Astrocyte (in vitro differentiated cells and primary cell): ENCODE measurements at regions not wholly inside any gene's neighbourhood (a gene's known extent, or its start where the extent isn't known, plus 50 kb on each side); places are given as distances from the start of the nearest gene placed in this dataset.
A peak's percentile ranks its signal among the peaks of the same experiment; 100 is the strongest.

ENCODE experiments used
- DNase-seq: peaks from one replicate; pipeline ENCODE4 v3.0.0-alpha.2; 2010; ENCODE audit warnings: low read depth
- FAIRE-seq: peaks from 2 replicates; lab custom pipeline; 2011; peaks lifted over from hg19 to GRCh38; lab: Jason Lieb, UNC
- H2AFZ ChIP-seq: 2 replicates; pipeline ENCODE4 v1.6.0; 2012; ENCODE audit warnings: low read depth, low read length, inconsistent platforms
- H3K27ac ChIP-seq: 2 replicates; pipeline ENCODE4 v1.5.1; 2011; ENCODE audit warnings: low read depth, low read length, inconsistent platforms
- H3K27me3 ChIP-seq: 2 replicates; pipeline ENCODE4 v1.6.0; 2011; ENCODE audit warnings: low read length, inconsistent platforms; ENCODE audit not compliant: insufficient read depth
- H3K36me3 ChIP-seq: 2 replicates; pipeline ENCODE4 v1.5.1; 2011; ENCODE audit warnings: low read length, inconsistent platforms; ENCODE audit not compliant: insufficient read depth
- H3K4me1 ChIP-seq: 2 replicates; pipeline ENCODE4 v1.5.1; 2011; ENCODE audit warnings: low read length, inconsistent platforms; ENCODE audit not compliant: insufficient read depth
- H3K4me2 ChIP-seq: 2 replicates; pipeline ENCODE4 v1.6.0; 2012; ENCODE audit warnings: low read length, inconsistent platforms
- H3K4me3 ChIP-seq: 2 replicates; pipeline ENCODE4 v1.5.1; 2011; ENCODE audit warnings: low read depth, mild to moderate bottlenecking, low read length, inconsistent platforms; ENCODE audit not compliant: insufficient read depth
- H3K79me2 ChIP-seq: 2 replicates; pipeline ENCODE4 v1.6.0; 2012; ENCODE audit warnings: mild to moderate bottlenecking, low read length, inconsistent platforms; ENCODE audit not compliant: insufficient read depth
- H3K9ac ChIP-seq: 2 replicates; pipeline ENCODE4 v1.6.0; 2012; ENCODE audit warnings: mild to moderate bottlenecking, low read length, inconsistent platforms
- H3K9me3 ChIP-seq: 2 replicates; pipeline ENCODE4 v1.5.1; 2012; ENCODE audit warnings: low read depth, mild to moderate bottlenecking, low read length, inconsistent platforms; ENCODE audit not compliant: insufficient read depth
- H4K20me1 ChIP-seq: 2 replicates; pipeline ENCODE4 v1.6.0; 2012; ENCODE audit warnings: low read length, inconsistent platforms; ENCODE audit not compliant: insufficient read depth
- H3K27ac Mint-ChIP-seq: one replicate; pipeline ENCODE4 v1.8.0; 2021; ENCODE audit warnings: mild to moderate bottlenecking, mixed read lengths; ENCODE audit not compliant: unreplicated experiment
- H3K27me3 Mint-ChIP-seq: one replicate; pipeline ENCODE4 v1.8.0; 2021; ENCODE audit warnings: low read depth, mixed read lengths; ENCODE audit not compliant: unreplicated experiment
- H3K36me3 Mint-ChIP-seq: one replicate; pipeline ENCODE4 v1.8.0; 2021; ENCODE audit warnings: low read depth, mixed read lengths; ENCODE audit not compliant: unreplicated experiment
- H3K4me1 Mint-ChIP-seq: one replicate; pipeline ENCODE4 v1.8.0; 2021; ENCODE audit warnings: low read depth, mixed read lengths; ENCODE audit not compliant: unreplicated experiment
- H3K4me3 Mint-ChIP-seq: one replicate; pipeline ENCODE4 v1.8.0; 2021; ENCODE audit warnings: mild to moderate bottlenecking, moderate library complexity, mixed read lengths; ENCODE audit not compliant: unreplicated experiment
- H3K9me3 Mint-ChIP-seq: one replicate; pipeline ENCODE4 v1.8.0; 2021; ENCODE audit warnings: mild to moderate bottlenecking, mixed read lengths; ENCODE audit not compliant: unreplicated experiment
- CTCF ChIP-seq: IDR thresholded peaks from 2 replicates; pipeline ENCODE4 v1.5.1; 2011; ENCODE audit warnings: low read depth, mild to moderate bottlenecking, inconsistent platforms, low read length, moderate library complexity; ENCODE audit not compliant: insufficient read depth
- EZH2 ChIP-seq: IDR thresholded peaks from 2 replicates; pipeline ENCODE4 v1.6.1; 2012; ENCODE audit warnings: mild to moderate bottlenecking, low read length, inconsistent platforms; ENCODE audit not compliant: insufficient read depth

- H3K9ac ChIP-seq = peak overlapping the region; percentile 45
- peak overlapping the region; percentile 77 for H3K4me2 ChIP-seq
- Mint-ChIP-seq H3K4me3 (no peak overlapping the region), H3K9me3 (no peaks in the 10 kb centered on the region), H3K27ac (no peak overlapping the region), H3K4me1 (peaks cover 39% of the 10 kb centered on the region), H3K36me3 (no peaks in the 10 kb centered on the region), H3K27me3 (no peaks in the 10 kb centered on the region)
- H3K4me3 ChIP-seq = no peak overlapping the region
- no peak overlapping the region for H2AFZ ChIP-seq
- H3K9me3 ChIP-seq = no peaks in the 10 kb centered on the region
- DNase-seq (no peak), FAIRE-seq (no peak)
- H3K27ac ChIP-seq = no peak overlapping the region
- no peaks in the 10 kb centered on the region for H3K36me3 ChIP-seq
- H3K4me1 ChIP-seq = peaks cover 62% of the 10 kb centered on the region
- no peaks in the 10 kb centered on the region for H3K27me3 ChIP-seq
- H4K20me1 ChIP-seq = peaks cover 50% of the 10 kb centered on the region
- H3K79me2 ChIP-seq = peaks cover 93% of the 10 kb centered on the region
- TF ChIP-seq CTCF (no peak), EZH2 (no peak)
Observed at GRCh38 chr17:72511874-72512273, 391.1 kb downstream of the SOX9 start.

DNA sequence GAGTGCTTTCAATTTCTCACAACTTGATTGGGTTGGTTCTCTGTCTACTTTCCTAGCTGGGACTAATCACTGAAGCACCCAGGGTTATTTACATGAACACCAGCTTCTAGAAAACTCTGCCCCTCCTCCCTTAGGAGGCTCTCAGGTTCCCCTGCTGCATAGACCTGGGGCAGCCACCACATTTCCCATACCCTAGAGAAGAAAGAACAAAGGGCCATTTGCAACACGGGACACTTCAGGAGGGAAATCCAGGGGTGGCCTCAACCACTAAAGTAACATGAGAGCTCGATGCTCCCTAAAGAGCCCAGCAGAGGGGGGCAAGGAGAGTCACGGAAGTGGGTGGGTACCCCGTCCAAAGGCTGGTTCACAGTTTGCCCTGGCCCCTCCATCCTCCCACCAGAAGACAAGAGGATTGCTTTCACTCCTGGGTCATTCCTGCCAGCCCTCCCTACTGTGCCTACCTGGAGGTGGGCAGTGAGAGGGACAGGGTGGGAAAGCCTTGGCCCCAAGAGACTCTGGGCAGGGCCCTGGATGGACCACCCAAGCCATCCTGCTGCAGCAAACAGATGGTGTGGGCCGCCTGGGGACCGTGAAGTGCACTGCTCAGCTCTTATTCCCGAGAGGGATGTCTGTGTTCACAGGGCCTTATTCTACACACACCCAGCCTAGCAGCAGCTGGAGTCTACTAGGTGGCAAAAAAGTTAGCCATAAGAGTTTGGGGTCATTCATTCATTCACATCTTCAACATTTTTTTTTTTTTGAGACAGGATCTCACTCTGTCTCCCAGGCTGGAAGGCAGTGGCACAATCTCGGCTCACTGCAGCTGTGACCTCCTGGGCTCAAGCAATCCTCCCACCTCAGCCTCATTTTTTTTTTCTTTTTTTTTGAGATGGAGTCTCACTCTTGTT is 392.1 kb downstream of the SOX9 start:
- no peaks in the 10 kb centered on the region for H3K27me3 Mint-ChIP-seq
- no peaks in the 10 kb centered on the region for H3K9me3 Mint-ChIP-seq
- peaks cover 45% of the 10 kb centered on the region for H3K4me1 Mint-ChIP-seq
- Histone ChIP-seq H2AFZ (no peak overlapping the region), H3K9me3 (no peaks in the 10 kb centered on the region), H3K27ac (no peak overlapping the region), H3K4me1 (peaks cover 64% of the 10 kb centered on the region), H3K27me3 (no peaks in the 10 kb centered on the region), H3K4me2 (no peak overlapping the region), H3K79me2 (peaks cover 93% of the 10 kb centered on the region), H3K36me3 (no peaks in the 10 kb centered on the region), H3K4me3 (no peak overlapping the region), H3K9ac (no peak overlapping the region), H4K20me1 (peaks cover 54% of the 10 kb centered on the region)
- no peak overlapping the region for H3K27ac Mint-ChIP-seq
- TF ChIP-seq EZH2 (no peak), CTCF (no peak)
- no peak overlapping the region for H3K4me3 Mint-ChIP-seq
- H3K36me3 Mint-ChIP-seq = no peaks in the 10 kb centered on the region
- no peak for DNase-seq
- FAIRE-seq = no peak

GRCh38 chr17:72514321-72514861 is 393.6 kb downstream of the SOX9 start:
- DNase-seq = peak; percentile 82
- FAIRE-seq = no peak
- no peak overlapping the region for H3K4me3 Mint-ChIP-seq
- no peaks in the 10 kb centered on the region for H3K36me3 Mint-ChIP-seq
- Histone ChIP-seq H4K20me1 (peaks cover 66% of the 10 kb centered on the region), H3K79me2 (peaks cover 94% of the 10 kb centered on the region), H3K4me1 (peaks cover 79% of the 10 kb centered on the region), H3K4me2 (peak overlapping the region; percentile 81), H3K9me3 (no peaks in the 10 kb centered on the region), H2AFZ (no peak overlapping the region), H3K4me3 (no peak overlapping the region), H3K27me3 (no peaks in the 10 kb centered on the region), H3K9ac (peak overlapping the region; percentile 78), H3K36me3 (no peaks in the 10 kb centered on the region), H3K27ac (peak overlapping the region; percentile 93)
- no peaks in the 10 kb centered on the region for H3K27me3 Mint-ChIP-seq
- no peaks in the 10 kb centered on the region for H3K9me3 Mint-ChIP-seq
- peaks cover 54% of the 10 kb centered on the region for H3K4me1 Mint-ChIP-seq
- no peak for TF ChIP-seq CTCF
- no peak for TF ChIP-seq EZH2
- peak overlapping the region; percentile 88 for H3K27ac Mint-ChIP-seq
